SK-N-SH (cell line): ENCODE measurements at regions not wholly inside any gene's neighbourhood (a gene's known extent, or its start where the extent isn't known, plus 50 kb on each side); places are given as distances from the start of the nearest gene placed in this dataset.

Experiments used
- CHD2 ChIP-seq: fragments of 150-350 bp; IDR thresholded peaks from 2 replicates; pipeline ENCODE4 v1.6.1; 2018; ENCODE audit warnings: low read length; ENCODE audit not compliant: partially characterized antibody
- EP300 ChIP-seq, 2 experiments: IDR thresholded peaks; 2 replicates each; pipeline versions ENCODE4 v1.4.0 to v1.6.1; 2012; ENCODE audit warnings: borderline replicate concordance in 1 of 2, low read depth in 1 of 2, low read length in 1 of 2
- EZH2phosphoT487 ChIP-seq: fragments of 200-600 bp; sonication (generic); IDR thresholded peaks from 2 replicates; pipeline ENCODE4 v1.6.1; 2017; ENCODE audit warnings: low read depth, mixed run types, mild to moderate bottlenecking, antibody characterized with exemption, moderate library complexity, borderline replicate concordance

- TF ChIP-seq CHD2 = no peak
- TF ChIP-seq EP300 (IDR thresholded peaks at IDR 0.05; ENCODE audit: borderline replicate concordance in 1 of 2, low read depth in 1 of 2, low read length in 1 of 2) = no peak
- TF ChIP-seq EZH2phosphoT487 = no peak
These were observed 205.3 kb upstream of the SIX2 start for GRCh38 chr2:45214550-45214949.
